ENCODE measurements at regions not wholly inside any gene's neighbourhood (a gene's known extent, or its start where the extent isn't known, plus 50 kb on each side); places are given as distances from the start of the nearest gene placed in this dataset.
A peak's percentile ranks its signal among the peaks of the same experiment; 100 is the strongest.
"Not testable (repeated sequence)": the region's sequence is repeated elsewhere in the genome, so short reads cannot be mapped to it uniquely, and the experiment has no call there.

- DNase-seq = no peak
Measured at GRCh38 chr1:232335741-232336293, 294.1 kb downstream of the SIPA1L2 start.

- DNase-seq = peak; percentile 7
Measured at GRCh38 chr1:232335261-232335660, 294.7 kb downstream of the SIPA1L2 start.

- DNase-seq = no peak
Measured at GRCh38 chr1:232334811-232335210, 295.1 kb downstream of the SIPA1L2 start.

- no peak for DNase-seq
Measured at GRCh38 chr1:232334246-232334645, 295.7 kb downstream of the SIPA1L2 start.

GRCh38 chr1:232333419-232333767, 296.5 kb downstream of the SIPA1L2 start:
- DNase-seq = no peak

GRCh38 chr1:232332710-232333418, 297.1 kb downstream of the SIPA1L2 start:
- not testable (repeated sequence) for DNase-seq

- DNase-seq = no peak
Measured at GRCh38 chr1:232329103-232329813, 300.7 kb downstream of the SIPA1L2 start.

- DNase-seq = no peak
Measured at GRCh38 chr1:232328486-232329102, 301.3 kb downstream of the SIPA1L2 start.

- no peak for DNase-seq
Measured at GRCh38 chr1:232327899-232328298, 302.0 kb downstream of the SIPA1L2 start.

- no peak for DNase-seq
Measured at GRCh38 chr1:232327269-232327668, 302.7 kb downstream of the SIPA1L2 start.

GRCh38 chr1:232322162-232322734, 307.7 kb downstream of the SIPA1L2 start:
- no peak for DNase-seq

- no peak for DNase-seq
Measured at GRCh38 chr1:232319518-232320210, 310.3 kb downstream of the SIPA1L2 start.

- no peak for DNase-seq
Measured at GRCh38 chr1:232319072-232319471, 310.9 kb downstream of the SIPA1L2 start.

GRCh38 chr1:232318143-232318542, 311.8 kb downstream of the SIPA1L2 start:
- DNase-seq = no peak

- no peak for DNase-seq
Measured at GRCh38 chr1:232317350-232317749, 312.6 kb downstream of the SIPA1L2 start.

GRCh38 chr1:232316864-232317263, 313.1 kb downstream of the SIPA1L2 start:
- DNase-seq = no peak

- DNase-seq = not testable (repeated sequence)
Measured at GRCh38 chr1:232313876-232314275, 316.1 kb downstream of the SIPA1L2 start.

- no peak for DNase-seq
Measured at GRCh38 chr1:232310541-232310940, 319.4 kb downstream of the SIPA1L2 start.

- DNase-seq = no peak
Measured at GRCh38 chr1:232308616-232309015, 321.3 kb downstream of the SIPA1L2 start.

GRCh38 chr1:232307296-232308017, 322.5 kb downstream of the SIPA1L2 start:
- DNase-seq = no peak

GRCh38 chr1:232306269-232306961, 323.5 kb downstream of the SIPA1L2 start:
- no peak for DNase-seq

All from T-helper 9 cell (primary cell).